GM21529 (cell line): ENCODE measurements at regions not wholly inside any gene's neighbourhood (a gene's known extent, or its start where the extent isn't known, plus 50 kb on each side); places are given as distances from the start of the nearest gene placed in this dataset.

Experiments
- ATAC-seq: cut with Tn5 transposase; IDR thresholded peaks from one replicate; pipeline ENCODE4 v1.9.1; 2021; ENCODE audit not compliant: unreplicated experiment

- ATAC-seq, result no peak
These were observed 64.7 kb upstream of the DUSP5 start for GRCh38 chr10:110432814-110433565.

GRCh38 chr10:110433740-110434139 lies 64.0 kb upstream of the DUSP5 start:
- no peak for ATAC-seq

GRCh38 chr10:110434489-110435096 lies 63.1 kb upstream of the DUSP5 start:
- ATAC-seq, result no peak

- ATAC-seq, result no peak
These were observed 61.0 kb upstream of the DUSP5 start for GRCh38 chr10:110436554-110437350.

- no peak for ATAC-seq
These were observed 60.4 kb upstream of the DUSP5 start for GRCh38 chr10:110437351-110437605.

- ATAC-seq, result no peak
These were observed 59.9 kb upstream of the DUSP5 start for GRCh38 chr10:110437761-110438341.

GRCh38 chr10:110442746-110443145 lies 55.0 kb upstream of the DUSP5 start:
- ATAC-seq, result no peak

- ATAC-seq, result no peak
These were observed 54.3 kb upstream of the DUSP5 start for GRCh38 chr10:110443239-110444003.

GRCh38 chr10:110444004-110444337 lies 53.7 kb upstream of the DUSP5 start:
- no peak for ATAC-seq

GRCh38 chr10:110445871-110446270 lies 51.8 kb upstream of the DUSP5 start:
- ATAC-seq, result no peak

- ATAC-seq, result no peak
These were observed 51.4 kb upstream of the DUSP5 start for GRCh38 chr10:110446277-110446676.

- ATAC-seq, result no peak
These were observed 50.6 kb upstream of the DUSP5 start for GRCh38 chr10:110446954-110447608.

GRCh38 chr10:110447886-110448285 lies 49.8 kb upstream of the DUSP5 start:
- ATAC-seq, result no peak
